UCSD-AML1 (cell line): ENCODE measurements at regions not wholly inside any gene's neighbourhood (a gene's known extent, or its start where the extent isn't known, plus 50 kb on each side); places are given as distances from the start of the nearest gene placed in this dataset.

Experiments
- DNase-seq: peaks from one replicate; lab custom pipeline; 2025; ENCODE audit not compliant: unreplicated experiment; lab: John Stamatoyannopoulos, UW

- DNase-seq, result no peak
Measured at GRCh38 chr3:106168962-106169750, 300.3 kb upstream of the CBLB start.

GRCh38 chr3:106170636-106171035 lies 301.8 kb upstream of the CBLB start:
- DNase-seq, result no peak

GRCh38 chr3:106172101-106172500 lies 303.3 kb upstream of the CBLB start:
- DNase-seq, result no peak

GRCh38 chr3:106172780-106173179 lies 304.0 kb upstream of the CBLB start:
- DNase-seq, result no peak

GRCh38 chr3:106175276-106175675 lies 306.5 kb upstream of the CBLB start:
- DNase-seq, result no peak

GRCh38 chr3:106176734-106177133 lies 307.9 kb upstream of the CBLB start:
- peak; percentile 11 for DNase-seq

GRCh38 chr3:106182950-106183511 lies 314.2 kb upstream of the CBLB start:
- DNase-seq, result no peak

GRCh38 chr3:106183762-106184391 lies 315.1 kb upstream of the CBLB start:
- no peak for DNase-seq

GRCh38 chr3:106184540-106185457 lies 316.0 kb upstream of the CBLB start:
- DNase-seq, result no peak

GRCh38 chr3:106185949-106186348 lies 317.1 kb upstream of the CBLB start:
- DNase-seq, result no peak

- no peak for DNase-seq
Measured at GRCh38 chr3:106190296-106190695, 321.5 kb upstream of the CBLB start.

- no peak for DNase-seq
Measured at GRCh38 chr3:106191211-106191610, 322.4 kb upstream of the CBLB start.

- DNase-seq, result no peak
Measured at GRCh38 chr3:106191913-106192312, 323.1 kb upstream of the CBLB start.

GRCh38 chr3:106193876-106194275 lies 325.1 kb upstream of the CBLB start:
- DNase-seq, result no peak

- no peak for DNase-seq
Measured at GRCh38 chr3:106194726-106195125, 325.9 kb upstream of the CBLB start.

GRCh38 chr3:106197532-106198194 lies 328.9 kb upstream of the CBLB start:
- no peak for DNase-seq

GRCh38 chr3:106204160-106204868 lies 335.5 kb upstream of the CBLB start:
- no peak for DNase-seq

- DNase-seq, result peak; percentile 39
Measured at GRCh38 chr3:106206146-106206545, 337.3 kb upstream of the CBLB start.

- DNase-seq, result no peak
Measured at GRCh38 chr3:106206613-106207012, 337.8 kb upstream of the CBLB start.

GRCh38 chr3:106208251-106208650 lies 339.4 kb upstream of the CBLB start:
- no peak for DNase-seq
